Lower leg skin (tissue), 3 donors: ENCODE measurements at regions not wholly inside any gene's neighbourhood (a gene's known extent, or its start where the extent isn't known, plus 50 kb on each side); places are given as distances from the start of the nearest gene placed in this dataset.

ENCODE experiments used
- POLR2A ChIP-seq, 2 donors: fragments of 450-650 bp; IDR thresholded peaks; one replicate each; pipeline ENCODE4 v1.6.1; 2016 to 2017; ENCODE audit warnings: antibody characterized with exemption in 2 of 2, mild to moderate bottlenecking in 1 of 2, moderate library complexity in 1 of 2
- TF ChIP-seq, protein P1 (sequence below), 3 donors: fragments of 450-650 bp; IDR thresholded peaks; one replicate each; pipeline ENCODE4 v1.5.1; 2016; ENCODE audit warnings: antibody characterized with exemption in 3 of 3, mild to moderate bottlenecking in 3 of 3, moderate library complexity in 2 of 3

GRCh38 chr6:71642793-71643192 is 243.6 kb upstream of the RIMS1 start:
- TF ChIP-seq, protein P1, sequence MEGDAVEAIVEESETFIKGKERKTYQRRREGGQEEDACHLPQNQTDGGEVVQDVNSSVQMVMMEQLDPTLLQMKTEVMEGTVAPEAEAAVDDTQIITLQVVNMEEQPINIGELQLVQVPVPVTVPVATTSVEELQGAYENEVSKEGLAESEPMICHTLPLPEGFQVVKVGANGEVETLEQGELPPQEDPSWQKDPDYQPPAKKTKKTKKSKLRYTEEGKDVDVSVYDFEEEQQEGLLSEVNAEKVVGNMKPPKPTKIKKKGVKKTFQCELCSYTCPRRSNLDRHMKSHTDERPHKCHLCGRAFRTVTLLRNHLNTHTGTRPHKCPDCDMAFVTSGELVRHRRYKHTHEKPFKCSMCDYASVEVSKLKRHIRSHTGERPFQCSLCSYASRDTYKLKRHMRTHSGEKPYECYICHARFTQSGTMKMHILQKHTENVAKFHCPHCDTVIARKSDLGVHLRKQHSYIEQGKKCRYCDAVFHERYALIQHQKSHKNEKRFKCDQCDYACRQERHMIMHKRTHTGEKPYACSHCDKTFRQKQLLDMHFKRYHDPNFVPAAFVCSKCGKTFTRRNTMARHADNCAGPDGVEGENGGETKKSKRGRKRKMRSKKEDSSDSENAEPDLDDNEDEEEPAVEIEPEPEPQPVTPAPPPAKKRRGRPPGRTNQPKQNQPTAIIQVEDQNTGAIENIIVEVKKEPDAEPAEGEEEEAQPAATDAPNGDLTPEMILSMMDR (IDR thresholded peaks at IDR 0.05), result no peak
- TF ChIP-seq POLR2A (IDR thresholded peaks at IDR 0.05), result no peak
